ENCODE measurements at regions not wholly inside any gene's neighbourhood (a gene's known extent, or its start where the extent isn't known, plus 50 kb on each side); places are given as distances from the start of the nearest gene placed in this dataset.

GRCh38 chr9:134564431-134565170 lies 77.0 kb upstream of the COL5A1 start:
- TF ChIP-seq POLR2A (IDR thresholded peaks at IDR 0.05) = no peak
- no peak for TF ChIP-seq CTCF (IDR thresholded peaks at IDR 0.05)
